ENCODE measurements at regions not wholly inside any gene's neighbourhood (a gene's known extent, or its start where the extent isn't known, plus 50 kb on each side); places are given as distances from the start of the nearest gene placed in this dataset.
"Not testable (repeated sequence)": the region's sequence is repeated elsewhere in the genome, so short reads cannot be mapped to it uniquely, and the experiment has no call there.

GRCh38 chr11:123349382-123349781 is 80.7 kb upstream of the GRAMD1B start:
- no peak for TF ChIP-seq CTCF (conservative IDR thresholded peaks at IDR 0.05; ENCODE audit: low read depth, low read length)
- no peak for DNase-seq (ENCODE audit: low read depth)
- H3K4me3 ChIP-seq (ENCODE audit: low read depth, low read length): no peak overlapping the region

GRCh38 chr11:123344790-123345357 is 85.2 kb upstream of the GRAMD1B start:
- no peak for DNase-seq (ENCODE audit: low read depth)
- no peak overlapping the region for H3K4me3 ChIP-seq (ENCODE audit: low read depth, low read length)
- TF ChIP-seq CTCF (conservative IDR thresholded peaks at IDR 0.05; ENCODE audit: low read depth, low read length): no peak

- not testable (repeated sequence) for H3K4me3 ChIP-seq (ENCODE audit: low read depth, low read length); DNase-seq (ENCODE audit: low read depth)
Measured at GRCh38 chr11:123344188-123344587, 85.9 kb upstream of the GRAMD1B start.

GRCh38 chr11:123338997-123339752 is 90.9 kb upstream of the GRAMD1B start:
- DNase-seq (ENCODE audit: low read depth): no peak
- H3K4me3 ChIP-seq (ENCODE audit: low read depth, low read length): no peak overlapping the region
- no peak for TF ChIP-seq CTCF (conservative IDR thresholded peaks at IDR 0.05; ENCODE audit: low read depth, low read length)

- TF ChIP-seq CTCF (conservative IDR thresholded peaks at IDR 0.05; ENCODE audit: low read depth, low read length): no peak
- no peak overlapping the region for H3K4me3 ChIP-seq (ENCODE audit: low read depth, low read length)
- DNase-seq (ENCODE audit: low read depth): no peak
Measured at GRCh38 chr11:123338266-123338800, 91.7 kb upstream of the GRAMD1B start.

GRCh38 chr11:123334925-123335324 is 95.1 kb upstream of the GRAMD1B start:
- TF ChIP-seq CTCF (conservative IDR thresholded peaks at IDR 0.05; ENCODE audit: low read depth, low read length): no peak
- no peak for DNase-seq (ENCODE audit: low read depth)
- H3K4me3 ChIP-seq (ENCODE audit: low read depth, low read length): no peak overlapping the region

- DNase-seq (ENCODE audit: low read depth); H3K4me3 ChIP-seq (ENCODE audit: low read depth, low read length): not testable (repeated sequence)
Measured at GRCh38 chr11:123332577-123332976, 97.5 kb upstream of the GRAMD1B start.

- DNase-seq (ENCODE audit: low read depth): no peak
- no peak for TF ChIP-seq CTCF (conservative IDR thresholded peaks at IDR 0.05; ENCODE audit: low read depth, low read length)
- no peak overlapping the region for H3K4me3 ChIP-seq (ENCODE audit: low read depth, low read length)
Measured at GRCh38 chr11:123330948-123331347, 99.1 kb upstream of the GRAMD1B start.

Data from choroid plexus epithelial cell (primary cell).